ENCODE measurements at regions not wholly inside any gene's neighbourhood (a gene's known extent, or its start where the extent isn't known, plus 50 kb on each side); places are given as distances from the start of the nearest gene placed in this dataset.

GRCh38 chr1:47554901-47555300 lies 117.1 kb downstream of the FOXD2 start:
- TF ChIP-seq POLR2A (IDR thresholded peaks at IDR 0.05; ENCODE audit: low read length) (no peak), GATA1 (IDR thresholded peaks at IDR 0.05; ENCODE audit: low read depth, low read length) (no peak)
